ENCODE measurements at regions not wholly inside any gene's neighbourhood (a gene's known extent, or its start where the extent isn't known, plus 50 kb on each side); places are given as distances from the start of the nearest gene placed in this dataset.

- no peak for DNase-seq (ENCODE audit: low spot score)
- Histone ChIP-seq H3K4me3 (no peak overlapping the region), H3K27ac (no peak overlapping the region)
- TF ChIP-seq CTCF (IDR thresholded peaks at IDR 0.05) = no peak
Observed at GRCh38 chr1:177629526-177629925, 340.3 kb downstream of the SEC16B start.

DNA sequence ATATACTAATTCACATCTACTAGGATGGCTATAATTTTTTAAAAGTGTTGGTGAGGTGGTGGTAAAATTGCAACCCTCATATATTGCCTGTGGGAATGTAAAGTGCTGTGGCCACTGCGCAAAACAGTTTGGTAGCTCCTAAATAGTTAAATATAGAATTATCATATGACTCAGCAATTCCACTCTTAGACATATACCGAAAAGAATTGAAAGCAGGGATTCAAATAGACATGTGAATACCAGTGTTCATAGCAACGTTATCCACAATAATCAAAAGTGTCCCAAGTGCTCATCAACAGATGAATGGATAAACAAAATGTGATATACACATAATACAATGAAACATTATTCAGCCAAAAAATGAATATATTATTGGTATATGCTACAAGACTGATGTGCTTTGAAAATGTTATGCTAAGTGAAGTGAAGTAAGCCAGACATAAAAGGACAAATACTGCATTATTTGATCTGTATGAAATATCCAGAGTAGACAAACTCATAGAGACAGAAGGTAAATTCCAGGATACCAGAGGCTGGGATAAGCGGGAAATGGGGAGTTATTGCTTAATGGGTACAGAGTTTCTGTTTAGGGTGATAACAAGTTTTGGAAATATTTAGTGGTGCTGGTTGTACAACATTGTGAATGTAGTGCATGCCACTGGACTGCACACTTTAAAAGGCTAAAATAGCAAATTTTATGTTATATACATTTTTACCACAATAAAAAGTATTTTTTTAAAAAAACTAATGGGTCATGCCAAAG is 342.5 kb downstream of the SEC16B start:
- no peak for DNase-seq (ENCODE audit: low spot score)
- no peak for TF ChIP-seq CTCF (IDR thresholded peaks at IDR 0.05)
- no peak overlapping the region for H3K4me3 ChIP-seq

GRCh38 chr1:177620636-177621190 is 349.1 kb downstream of the SEC16B start:
- DNase-seq (ENCODE audit: low spot score) = no peak
- no peak overlapping the region for H3K27ac ChIP-seq
- no peak for TF ChIP-seq CTCF (IDR thresholded peaks at IDR 0.05)
- no peak overlapping the region for H3K4me3 ChIP-seq

More for the DNA sequence above, 342.5 kb downstream of the SEC16B start:
- no peak overlapping the region for H3K27ac ChIP-seq

- no peak for TF ChIP-seq CTCF (IDR thresholded peaks at IDR 0.05)
- no peak overlapping the region for H3K27ac ChIP-seq
- no peak overlapping the region for H3K4me3 ChIP-seq
- DNase-seq (ENCODE audit: low spot score) = no peak
Observed at GRCh38 chr1:177615251-177615650, 354.6 kb downstream of the SEC16B start.

DNA sequence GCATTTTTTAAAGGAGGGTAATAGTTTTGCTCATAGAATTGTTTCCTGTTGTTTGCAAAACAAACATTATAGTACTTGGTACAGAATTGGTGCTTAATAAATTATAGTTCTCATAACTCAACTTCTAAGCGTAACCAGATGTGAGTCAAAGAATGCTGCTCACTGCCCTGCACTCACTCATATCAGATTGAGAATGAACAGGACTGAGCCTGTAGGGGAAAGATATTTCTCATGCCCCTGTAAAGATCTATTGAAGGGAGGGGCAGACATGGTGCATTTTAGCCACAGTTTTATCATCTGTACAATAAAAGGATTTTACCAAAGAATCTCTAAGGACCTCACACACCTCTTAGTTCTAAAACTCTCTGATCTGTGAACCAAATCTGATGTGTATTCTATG is 358.5 kb downstream of the SEC16B start:
- DNase-seq (ENCODE audit: low spot score) = no peak
- TF ChIP-seq CTCF (IDR thresholded peaks at IDR 0.05) = no peak
- Histone ChIP-seq H3K4me3 (no peak overlapping the region), H3K27ac (no peak overlapping the region)

- no peak overlapping the region for H3K4me3 ChIP-seq
- DNase-seq (ENCODE audit: low spot score) = no peak
- H3K27ac ChIP-seq = no peak overlapping the region
- no peak for TF ChIP-seq CTCF (IDR thresholded peaks at IDR 0.05)
Observed at GRCh38 chr1:177609953-177610352, 359.9 kb downstream of the SEC16B start.

DNA sequence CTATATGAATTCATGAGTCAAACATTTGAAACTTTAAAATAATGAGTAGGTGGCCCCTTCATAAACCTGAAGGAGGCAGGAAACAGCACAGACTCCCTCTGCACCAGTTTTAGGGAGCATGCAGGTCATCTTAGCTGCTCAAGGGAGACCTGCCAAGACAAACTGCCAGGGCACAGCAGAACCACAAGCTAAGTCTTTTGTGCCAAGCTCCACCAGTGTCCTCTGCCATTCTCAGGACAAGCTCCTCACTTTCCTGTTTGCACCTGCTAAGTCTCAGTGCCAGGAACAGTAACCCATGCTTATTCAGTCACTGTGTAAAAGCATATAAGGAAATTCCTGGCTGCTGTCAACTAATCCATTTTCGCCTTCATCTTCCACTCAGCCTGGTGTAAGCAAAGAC is 368.9 kb downstream of the SEC16B start:
- TF ChIP-seq CTCF (IDR thresholded peaks at IDR 0.05) = no peak
- Histone ChIP-seq H3K4me3 (no peak overlapping the region), H3K27ac (no peak overlapping the region)
- no peak for DNase-seq (ENCODE audit: low spot score)

Measured in coronary artery (tissue), 2 donors.